ENCODE measurements at regions not wholly inside any gene's neighbourhood (a gene's known extent, or its start where the extent isn't known, plus 50 kb on each side); places are given as distances from the start of the nearest gene placed in this dataset.

DNA sequence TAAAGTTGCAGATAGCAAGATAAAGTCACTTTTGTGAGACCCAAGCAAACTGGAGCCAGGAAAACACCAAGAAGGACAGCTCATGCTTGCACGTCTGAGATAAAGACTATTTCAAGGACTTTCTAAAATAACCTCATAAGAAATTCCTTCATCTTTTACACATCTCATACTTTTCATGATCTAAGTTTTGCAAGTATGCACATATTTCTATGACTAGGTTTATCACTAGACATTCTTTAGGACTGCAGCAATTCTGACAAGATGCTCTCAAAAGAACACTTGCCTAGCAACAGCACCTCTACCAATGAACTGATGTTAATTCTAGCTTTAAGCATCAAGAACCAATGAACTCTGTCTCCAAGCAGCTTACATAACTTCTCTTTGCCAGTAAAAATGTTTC, 457.6 kb downstream of the SEMA3D start:
- H3K36me3 ChIP-seq = no peaks in the 10 kb centered on the region
- WGBS, 4 donors = 17 to 44% (median 28%) methylated on average over 1 of the region's 1 CpG
- peaks cover 0 to 25% (median 9%) of the 10 kb centered on the region in 12 donors for H3K9me3 ChIP-seq
- no peaks in the 10 kb centered on the region for H3K27me3 ChIP-seq
- no peak for TF ChIP-seq POLR2A (IDR thresholded peaks at IDR 0.05)
- TF ChIP-seq, protein P1, sequence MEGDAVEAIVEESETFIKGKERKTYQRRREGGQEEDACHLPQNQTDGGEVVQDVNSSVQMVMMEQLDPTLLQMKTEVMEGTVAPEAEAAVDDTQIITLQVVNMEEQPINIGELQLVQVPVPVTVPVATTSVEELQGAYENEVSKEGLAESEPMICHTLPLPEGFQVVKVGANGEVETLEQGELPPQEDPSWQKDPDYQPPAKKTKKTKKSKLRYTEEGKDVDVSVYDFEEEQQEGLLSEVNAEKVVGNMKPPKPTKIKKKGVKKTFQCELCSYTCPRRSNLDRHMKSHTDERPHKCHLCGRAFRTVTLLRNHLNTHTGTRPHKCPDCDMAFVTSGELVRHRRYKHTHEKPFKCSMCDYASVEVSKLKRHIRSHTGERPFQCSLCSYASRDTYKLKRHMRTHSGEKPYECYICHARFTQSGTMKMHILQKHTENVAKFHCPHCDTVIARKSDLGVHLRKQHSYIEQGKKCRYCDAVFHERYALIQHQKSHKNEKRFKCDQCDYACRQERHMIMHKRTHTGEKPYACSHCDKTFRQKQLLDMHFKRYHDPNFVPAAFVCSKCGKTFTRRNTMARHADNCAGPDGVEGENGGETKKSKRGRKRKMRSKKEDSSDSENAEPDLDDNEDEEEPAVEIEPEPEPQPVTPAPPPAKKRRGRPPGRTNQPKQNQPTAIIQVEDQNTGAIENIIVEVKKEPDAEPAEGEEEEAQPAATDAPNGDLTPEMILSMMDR (IDR thresholded peaks at IDR 0.05) = no peak
- ATAC-seq = no peak
- no peak for DNase-seq
- H3K4me3 ChIP-seq = no peak overlapping the region
- H3K4me1 ChIP-seq = no peaks in the 10 kb centered on the region
- intact Hi-C loops (cut with DNase I) = no loop called here
- H3K27ac ChIP-seq = no peak overlapping the region

DNA sequence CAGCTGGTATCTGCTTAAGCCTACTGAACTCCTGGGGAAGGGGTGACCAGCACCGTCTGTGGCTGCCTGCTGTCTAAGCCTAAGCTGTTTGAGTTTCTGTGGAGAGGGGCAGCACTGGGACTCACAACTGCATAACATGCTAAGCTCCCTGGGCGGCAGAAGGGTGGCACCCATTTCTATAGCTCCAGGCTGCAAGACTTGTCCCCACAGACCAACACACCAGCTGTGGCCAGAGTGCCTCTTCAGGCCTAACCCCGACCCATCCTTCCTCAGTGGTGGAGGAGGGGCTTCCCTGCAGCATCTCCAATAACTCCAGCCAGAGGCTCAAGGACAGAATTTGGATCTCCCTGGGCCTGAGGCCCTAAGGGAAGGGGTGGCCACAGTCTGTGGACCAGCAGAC, 464.1 kb downstream of the SEMA3D start:
- Histone ChIP-seq H3K4me3 (no peak overlapping the region), H3K9me3 (peaks cover 0 to 13% (median 0%) of the 10 kb centered on the region in 12 donors), H3K36me3 (no peaks in the 10 kb centered on the region), H3K27me3 (no peaks in the 10 kb centered on the region), H3K27ac (no peak overlapping the region), H3K4me1 (no peaks in the 10 kb centered on the region)
- ATAC-seq (no peak), DNase-seq (no peak)
- TF ChIP-seq, protein P1 (IDR thresholded peaks at IDR 0.05) = no peak
- TF ChIP-seq POLR2A (IDR thresholded peaks at IDR 0.05) = no peak
- WGBS, 4 donors = 87 to 100% (median 91%) methylated on average over 1 to 3 of the region's 3 CpGs
- intact Hi-C loops (cut with DNase I) = no loop called here

DNA sequence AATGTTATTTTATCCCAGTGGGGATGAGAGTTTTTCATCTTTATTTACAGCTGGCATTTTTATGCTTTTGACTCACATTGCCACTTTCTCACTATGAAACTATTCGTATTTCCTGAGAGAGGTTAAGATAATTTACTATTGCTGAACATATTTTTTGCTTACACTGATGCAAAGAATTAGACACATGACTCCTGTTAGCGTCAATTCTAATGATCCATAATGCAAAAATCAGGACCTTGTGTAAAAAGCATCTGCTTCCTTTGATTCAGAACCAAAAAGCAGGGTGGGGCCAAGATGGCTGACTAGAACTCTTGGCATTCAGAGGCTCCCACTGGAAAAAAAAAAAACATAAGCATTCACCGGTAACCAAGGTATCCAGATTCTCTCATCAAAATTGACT, 464.8 kb downstream of the SEMA3D start:
- Histone ChIP-seq H3K27me3 (no peaks in the 10 kb centered on the region), H3K9me3 (peaks cover 0 to 8% (median 0%) of the 10 kb centered on the region in 12 donors), H3K4me3 (no peak overlapping the region), H3K4me1 (no peaks in the 10 kb centered on the region), H3K27ac (no peak overlapping the region), H3K36me3 (no peaks in the 10 kb centered on the region)
- intact Hi-C loops (cut with DNase I) = no loop called here
- ATAC-seq = no peak
- TF ChIP-seq, protein P1 (IDR thresholded peaks at IDR 0.05) = no peak
- TF ChIP-seq POLR2A (IDR thresholded peaks at IDR 0.05) = no peak
- no peak for DNase-seq
- 83 to 90% (median 86%) methylated on average over 3 of the region's 3 CpGs for WGBS, 4 donors

DNA sequence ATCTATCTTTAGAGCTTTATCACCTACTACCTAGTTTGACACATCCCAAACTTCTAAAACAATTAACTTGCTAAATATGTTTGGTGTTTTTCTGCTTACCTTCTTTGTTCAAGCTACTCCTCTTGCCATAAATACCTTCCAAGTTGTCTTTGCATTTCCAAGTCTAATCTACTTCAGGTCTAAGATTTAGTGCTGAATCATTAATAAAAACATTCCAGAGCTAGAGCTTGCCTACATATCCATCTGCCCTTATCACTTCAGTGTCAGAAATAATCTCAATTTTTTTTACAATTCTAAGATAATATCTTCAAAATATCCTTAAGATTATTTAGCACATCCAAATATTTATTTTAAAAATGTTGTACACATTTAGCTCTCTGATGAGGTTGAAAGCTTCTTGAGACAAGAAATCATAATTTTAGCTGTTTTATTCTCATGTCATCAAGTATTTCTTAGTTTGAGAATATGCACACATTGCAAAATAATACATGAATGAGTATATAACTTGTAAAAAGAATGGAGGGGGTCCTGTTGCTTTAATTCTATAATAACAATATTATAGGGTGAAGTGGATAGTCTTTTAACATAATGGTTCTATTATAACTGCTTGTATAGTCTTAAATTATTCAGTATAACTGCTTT, 466.3 kb downstream of the SEMA3D start:
- no peak overlapping the region for H3K4me3 ChIP-seq
- intact Hi-C loops (cut with DNase I) = no loop called here
- no peak overlapping the region for H3K27ac ChIP-seq
- TF ChIP-seq, protein P1 (IDR thresholded peaks at IDR 0.05) = no peak
- TF ChIP-seq POLR2A (IDR thresholded peaks at IDR 0.05) = no peak
- H3K9me3 ChIP-seq = peaks cover 0 to 6% (median 0%) of the 10 kb centered on the region in 12 donors
- no peaks in the 10 kb centered on the region for H3K36me3 ChIP-seq
- ATAC-seq = no peak
- H3K27me3 ChIP-seq = no peaks in the 10 kb centered on the region
- DNase-seq = no peak
- no peaks in the 10 kb centered on the region for H3K4me1 ChIP-seq
